HL-60 (cell line): ENCODE measurements at regions not wholly inside any gene's neighbourhood (a gene's known extent, or its start where the extent isn't known, plus 50 kb on each side); places are given as distances from the start of the nearest gene placed in this dataset.

Source experiments
- GABPA ChIP-seq: IDR thresholded peaks from 2 replicates; pipeline ENCODE4 v1.6.1; 2012; ENCODE audit warnings: low read depth
- POLR2AphosphoS5 ChIP-seq: IDR thresholded peaks from 2 replicates; pipeline ENCODE4 v1.6.1; 2012; ENCODE audit warnings: low read depth
- SPI1 ChIP-seq: IDR thresholded peaks from 2 replicates; pipeline ENCODE4 v1.6.1; 2012; ENCODE audit warnings: low read depth, mild to moderate bottlenecking, borderline replicate concordance
- TF ChIP-seq, protein P1 (sequence below): IDR thresholded peaks from 2 replicates; pipeline ENCODE4 v1.6.1; 2012; ENCODE audit warnings: low read depth; ENCODE audit not compliant: insufficient replicate concordance
- TF ChIP-seq, protein P2 (sequence below): IDR thresholded peaks from one replicate; pipeline ENCODE4 v1.5.1; 2011; ENCODE audit warnings: low read length, control low read depth, inconsistent platforms; ENCODE audit not compliant: insufficient read depth

DNA sequence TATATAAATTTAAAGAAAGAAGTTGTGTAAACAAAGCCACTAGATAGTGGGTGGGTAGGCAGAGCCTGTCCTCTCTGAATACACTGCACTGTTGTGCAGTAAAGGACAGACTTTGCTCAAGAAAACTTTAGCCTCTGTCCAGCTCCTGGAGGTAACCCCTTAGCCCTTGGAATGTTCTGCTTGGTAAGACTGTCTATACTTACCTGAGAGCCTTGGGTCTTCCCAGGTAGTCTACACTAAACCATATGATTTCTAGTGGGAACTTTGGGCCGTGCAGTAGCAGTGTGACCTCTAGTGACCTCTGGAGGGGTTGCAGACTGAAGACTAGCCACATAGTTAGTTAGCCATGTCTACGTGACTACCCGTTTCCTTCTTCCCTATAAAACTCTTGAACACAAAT is 678.3 kb upstream of the NRXN1 start:
- TF ChIP-seq, protein P1, sequence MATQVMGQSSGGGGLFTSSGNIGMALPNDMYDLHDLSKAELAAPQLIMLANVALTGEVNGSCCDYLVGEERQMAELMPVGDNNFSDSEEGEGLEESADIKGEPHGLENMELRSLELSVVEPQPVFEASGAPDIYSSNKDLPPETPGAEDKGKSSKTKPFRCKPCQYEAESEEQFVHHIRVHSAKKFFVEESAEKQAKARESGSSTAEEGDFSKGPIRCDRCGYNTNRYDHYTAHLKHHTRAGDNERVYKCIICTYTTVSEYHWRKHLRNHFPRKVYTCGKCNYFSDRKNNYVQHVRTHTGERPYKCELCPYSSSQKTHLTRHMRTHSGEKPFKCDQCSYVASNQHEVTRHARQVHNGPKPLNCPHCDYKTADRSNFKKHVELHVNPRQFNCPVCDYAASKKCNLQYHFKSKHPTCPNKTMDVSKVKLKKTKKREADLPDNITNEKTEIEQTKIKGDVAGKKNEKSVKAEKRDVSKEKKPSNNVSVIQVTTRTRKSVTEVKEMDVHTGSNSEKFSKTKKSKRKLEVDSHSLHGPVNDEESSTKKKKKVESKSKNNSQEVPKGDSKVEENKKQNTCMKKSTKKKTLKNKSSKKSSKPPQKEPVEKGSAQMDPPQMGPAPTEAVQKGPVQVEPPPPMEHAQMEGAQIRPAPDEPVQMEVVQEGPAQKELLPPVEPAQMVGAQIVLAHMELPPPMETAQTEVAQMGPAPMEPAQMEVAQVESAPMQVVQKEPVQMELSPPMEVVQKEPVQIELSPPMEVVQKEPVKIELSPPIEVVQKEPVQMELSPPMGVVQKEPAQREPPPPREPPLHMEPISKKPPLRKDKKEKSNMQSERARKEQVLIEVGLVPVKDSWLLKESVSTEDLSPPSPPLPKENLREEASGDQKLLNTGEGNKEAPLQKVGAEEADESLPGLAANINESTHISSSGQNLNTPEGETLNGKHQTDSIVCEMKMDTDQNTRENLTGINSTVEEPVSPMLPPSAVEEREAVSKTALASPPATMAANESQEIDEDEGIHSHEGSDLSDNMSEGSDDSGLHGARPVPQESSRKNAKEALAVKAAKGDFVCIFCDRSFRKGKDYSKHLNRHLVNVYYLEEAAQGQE = no peak
- TF ChIP-seq, protein P2, sequence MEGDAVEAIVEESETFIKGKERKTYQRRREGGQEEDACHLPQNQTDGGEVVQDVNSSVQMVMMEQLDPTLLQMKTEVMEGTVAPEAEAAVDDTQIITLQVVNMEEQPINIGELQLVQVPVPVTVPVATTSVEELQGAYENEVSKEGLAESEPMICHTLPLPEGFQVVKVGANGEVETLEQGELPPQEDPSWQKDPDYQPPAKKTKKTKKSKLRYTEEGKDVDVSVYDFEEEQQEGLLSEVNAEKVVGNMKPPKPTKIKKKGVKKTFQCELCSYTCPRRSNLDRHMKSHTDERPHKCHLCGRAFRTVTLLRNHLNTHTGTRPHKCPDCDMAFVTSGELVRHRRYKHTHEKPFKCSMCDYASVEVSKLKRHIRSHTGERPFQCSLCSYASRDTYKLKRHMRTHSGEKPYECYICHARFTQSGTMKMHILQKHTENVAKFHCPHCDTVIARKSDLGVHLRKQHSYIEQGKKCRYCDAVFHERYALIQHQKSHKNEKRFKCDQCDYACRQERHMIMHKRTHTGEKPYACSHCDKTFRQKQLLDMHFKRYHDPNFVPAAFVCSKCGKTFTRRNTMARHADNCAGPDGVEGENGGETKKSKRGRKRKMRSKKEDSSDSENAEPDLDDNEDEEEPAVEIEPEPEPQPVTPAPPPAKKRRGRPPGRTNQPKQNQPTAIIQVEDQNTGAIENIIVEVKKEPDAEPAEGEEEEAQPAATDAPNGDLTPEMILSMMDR = peak; percentile 27
- TF ChIP-seq POLR2AphosphoS5 (no peak), SPI1 (no peak), GABPA (no peak)
